ENCODE measurements at regions not wholly inside any gene's neighbourhood (a gene's known extent, or its start where the extent isn't known, plus 50 kb on each side); places are given as distances from the start of the nearest gene placed in this dataset.

GRCh38 chr17:71482625-71483024 is 638.2 kb upstream of the SOX9 start:
- intact Hi-C loops (cut with micrococcal nuclease; ENCODE audit: unreplicated experiment): no loop called here
- DNase-seq: no peak
- no peaks in the 10 kb centered on the region for H4K20me1 ChIP-seq (ENCODE audit: insufficient read depth)
- H3K27me3 ChIP-seq (ENCODE audit: insufficient read depth, low read depth): no peaks in the 10 kb centered on the region
- no peaks in the 10 kb centered on the region; the same call in none of the 2 replicates for H3K9me3 ChIP-seq (ENCODE audit: insufficient read depth, low read depth)
- H3F3A ChIP-seq (ENCODE audit: insufficient read depth, low read depth): no peaks in the 10 kb centered on the region
- H3K79me2 ChIP-seq (ENCODE audit: low read depth): no peaks in the 10 kb centered on the region
- H3K4me2 ChIP-seq: no peak overlapping the region
- H3K27ac ChIP-seq: no peak overlapping the region
- no peak overlapping the region for H2AFZ ChIP-seq
- no peaks in the 10 kb centered on the region for H3K36me3 ChIP-seq (ENCODE audit: low read depth)
- TF ChIP-seq EZH2 (IDR thresholded peaks at IDR 0.05; ENCODE audit: low read depth): no peak
- no peak for TF ChIP-seq CTCF (conservative IDR thresholded peaks at IDR 0.05)
- H3K4me1 ChIP-seq (replicated peaks; ENCODE audit: insufficient read depth): no peaks in the 10 kb centered on the region
- H3K9me2 ChIP-seq (ENCODE audit: insufficient read depth): no peaks in the 10 kb centered on the region
- no peak overlapping the region for H3K4me3 ChIP-seq
- POLR2A ChIA-PET (ENCODE audit: unreplicated experiment): interaction anchor here (0.6 to 0.7 kb wide), 2 partner anchors 22 to 1006 kb away, joined by 6 read pairs; no protein-coding TSS in a partner anchor
- CTCF ChIA-PET: no interaction called here
- no TSS peak for BruUV-seq (replicated peaks)

DNA sequence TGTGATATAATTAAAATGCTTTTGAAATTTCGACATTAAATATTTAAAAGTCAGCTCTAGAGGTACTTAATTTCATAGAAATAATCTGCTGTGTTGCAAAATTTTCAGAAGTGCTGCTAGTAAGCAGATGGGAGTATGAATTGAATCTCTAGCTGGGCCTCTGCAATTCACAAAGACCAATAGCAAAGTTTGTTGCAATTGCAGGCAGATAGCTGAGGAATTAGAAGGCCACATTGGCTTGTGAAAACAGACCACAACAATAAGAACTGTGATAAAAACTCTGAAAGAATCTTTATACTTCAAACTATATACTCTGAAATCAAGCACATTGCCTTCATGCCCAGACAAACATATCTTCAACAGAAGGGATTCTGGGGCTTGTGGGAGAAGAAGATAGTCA is 636.3 kb upstream of the SOX9 start:
- ChIA-PET POLR2A (ENCODE audit: unreplicated experiment) (no interaction called here), CTCF (no interaction called here)
- H3K27me3 ChIP-seq (ENCODE audit: insufficient read depth, low read depth): no peaks in the 10 kb centered on the region
- intact Hi-C loops (cut with micrococcal nuclease; ENCODE audit: unreplicated experiment): no loop called here
- no peaks in the 10 kb centered on the region for H3F3A ChIP-seq (ENCODE audit: insufficient read depth, low read depth)
- H3K36me3 ChIP-seq (ENCODE audit: low read depth): no peaks in the 10 kb centered on the region
- no peak for DNase-seq
- no peak overlapping the region for H2AFZ ChIP-seq
- no peaks in the 10 kb centered on the region for H3K79me2 ChIP-seq (ENCODE audit: low read depth)
- no peaks in the 10 kb centered on the region for H3K9me2 ChIP-seq (ENCODE audit: insufficient read depth)
- no peaks in the 10 kb centered on the region for H4K20me1 ChIP-seq (ENCODE audit: insufficient read depth)
- H3K4me2 ChIP-seq: no peak overlapping the region
- H3K9me3 ChIP-seq (ENCODE audit: insufficient read depth, low read depth): no peaks in the 10 kb centered on the region; the same call in none of the 2 replicates
- no TSS peak for BruUV-seq (replicated peaks)
- H3K4me3 ChIP-seq: no peak overlapping the region
- TF ChIP-seq EZH2 (IDR thresholded peaks at IDR 0.05; ENCODE audit: low read depth) (no peak), CTCF (conservative IDR thresholded peaks at IDR 0.05) (no peak)
- no peak overlapping the region for H3K27ac ChIP-seq
- H3K4me1 ChIP-seq (replicated peaks; ENCODE audit: insufficient read depth): no peaks in the 10 kb centered on the region

DNA sequence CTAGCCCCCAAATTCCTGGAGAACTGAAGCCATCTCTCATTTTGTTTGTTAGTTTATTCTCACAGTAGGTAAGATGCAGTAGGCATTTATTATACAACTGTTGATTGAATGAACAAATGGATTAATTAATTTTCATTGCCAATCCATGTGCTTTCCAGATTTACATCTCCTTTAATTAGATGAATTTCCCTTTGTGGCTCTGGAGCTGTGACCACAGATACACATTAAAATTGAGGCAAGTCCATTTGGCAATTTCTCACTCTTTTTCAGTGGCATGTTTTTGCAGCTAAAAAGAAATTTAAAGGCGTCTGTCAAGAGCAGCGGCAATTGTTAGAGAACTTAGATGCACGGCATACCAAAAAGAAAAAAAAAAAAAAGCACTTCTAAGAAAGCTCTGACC is 635.4 kb upstream of the SOX9 start:
- Histone ChIP-seq H3K4me1 (replicated peaks; ENCODE audit: insufficient read depth) (no peaks in the 10 kb centered on the region), H3K27ac (no peak overlapping the region), H4K20me1 (ENCODE audit: insufficient read depth) (no peaks in the 10 kb centered on the region), H3K27me3 (ENCODE audit: insufficient read depth, low read depth) (no peaks in the 10 kb centered on the region), H3K79me2 (ENCODE audit: low read depth) (no peaks in the 10 kb centered on the region), H3K4me2 (no peak overlapping the region), H2AFZ (no peak overlapping the region), H3K9me3 (ENCODE audit: insufficient read depth, low read depth) (no peaks in the 10 kb centered on the region; the same call in none of the 2 replicates), H3K4me3 (no peak overlapping the region), H3K36me3 (ENCODE audit: low read depth) (no peaks in the 10 kb centered on the region), H3F3A (ENCODE audit: insufficient read depth, low read depth) (no peaks in the 10 kb centered on the region), H3K9me2 (ENCODE audit: insufficient read depth) (no peaks in the 10 kb centered on the region)
- no TSS peak for BruUV-seq (replicated peaks)
- TF ChIP-seq CTCF (conservative IDR thresholded peaks at IDR 0.05) (no peak), EZH2 (IDR thresholded peaks at IDR 0.05; ENCODE audit: low read depth) (no peak)
- POLR2A ChIA-PET (ENCODE audit: unreplicated experiment): no interaction called here
- intact Hi-C loops (cut with micrococcal nuclease; ENCODE audit: unreplicated experiment): no loop called here
- CTCF ChIA-PET: no interaction called here
- DNase-seq: no peak

All from PC-9 (cell line).